HEK293 (cell line): ENCODE measurements at regions not wholly inside any gene's neighbourhood (a gene's known extent, or its start where the extent isn't known, plus 50 kb on each side); places are given as distances from the start of the nearest gene placed in this dataset.

Source experiments
- HOXD13 ChIP-seq: sonication (generic); formaldehyde crosslinking; IDR thresholded peaks from 2 replicates; pipeline ENCODE4 v1.8.0; 2022; ENCODE audit warnings: missing genetic modification reagents, borderline replicate concordance
- KLF1 ChIP-seq: fragments of 450-650 bp; formaldehyde crosslinking; IDR thresholded peaks from 2 replicates; pipeline ENCODE4 v1.5.1; 2016; ENCODE audit warnings: missing biosample characterization, missing genetic modification characterization
- MEIS1 ChIP-seq: sonication (generic); formaldehyde crosslinking; IDR thresholded peaks from 2 replicates; pipeline ENCODE4 v1.8.1; 2022; ENCODE audit warnings: missing genetic modification reagents, mild to moderate bottlenecking, borderline replicate concordance
- SP7 ChIP-seq: fragments of 450-650 bp; formaldehyde crosslinking; IDR thresholded peaks from 2 replicates; pipeline ENCODE4 v1.5.1; 2016; ENCODE audit warnings: missing biosample characterization, missing genetic modification characterization
- TCF7L2 ChIP-seq: IDR thresholded peaks from 2 replicates; pipeline ENCODE4 v1.6.1; 2011; ENCODE audit warnings: low read depth, mild to moderate bottlenecking, inconsistent platforms, low read length, moderate library complexity, borderline replicate concordance
- YY1 ChIP-seq: fragments of 450-650 bp; formaldehyde crosslinking; IDR thresholded peaks from 2 replicates; pipeline ENCODE4 v1.5.1; 2018; ENCODE audit warnings: missing biosample characterization, missing genetic modification characterization
- ZNF501 ChIP-seq: fragments of 450-650 bp; formaldehyde crosslinking; IDR thresholded peaks from 2 replicates; pipeline ENCODE4 v1.5.1; 2016; ENCODE audit warnings: missing biosample characterization, missing genetic modification characterization
- TF ChIP-seq, protein P1 (sequence below): fragments of 450-650 bp; formaldehyde crosslinking; IDR thresholded peaks from 2 replicates; pipeline ENCODE4 v1.5.1; 2016; ENCODE audit warnings: missing biosample characterization, missing genetic modification characterization
- TF ChIP-seq, protein P2 (sequence below): fragments of 450-650 bp; formaldehyde crosslinking; IDR thresholded peaks from 2 replicates; pipeline ENCODE4 v1.5.1; 2016; ENCODE audit warnings: missing biosample characterization, missing genetic modification characterization, low read depth
- TF ChIP-seq, protein P3 (sequence below): fragments of 450-650 bp; formaldehyde crosslinking; IDR thresholded peaks from 2 replicates; pipeline ENCODE4 v1.5.1; 2017; ENCODE audit warnings: missing biosample characterization, missing genetic modification characterization

DNA sequence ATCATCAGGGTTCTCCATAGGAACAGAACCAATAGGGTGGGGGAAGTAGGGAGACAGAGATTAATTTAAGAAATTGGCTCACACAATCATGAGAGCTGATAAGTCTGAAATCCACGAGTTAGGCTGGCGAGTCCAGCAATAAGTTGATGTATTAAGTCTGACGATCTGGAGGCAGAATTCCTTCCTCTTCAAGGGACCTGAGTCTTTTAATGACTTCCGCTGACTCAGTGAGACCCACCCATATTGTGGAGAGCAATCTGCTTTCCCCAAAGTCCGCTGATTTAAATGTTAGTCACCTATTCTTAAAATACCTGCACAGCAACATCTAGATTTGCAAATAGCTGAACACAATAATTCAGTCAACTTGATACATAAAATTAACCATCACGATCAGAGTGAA, 97.8 kb downstream of the SPTSSA start:
- TF ChIP-seq SP7 (tag by site-specific recombination) (no peak), ZNF501 (tag by site-specific recombination) (no peak), TCF7L2 (no peak), HOXD13 (CRISPR knock-in tag) (no peak), YY1 (tag by site-specific recombination) (no peak), KLF1 (no peak), MEIS1 (no peak)
- TF ChIP-seq, protein P1, sequence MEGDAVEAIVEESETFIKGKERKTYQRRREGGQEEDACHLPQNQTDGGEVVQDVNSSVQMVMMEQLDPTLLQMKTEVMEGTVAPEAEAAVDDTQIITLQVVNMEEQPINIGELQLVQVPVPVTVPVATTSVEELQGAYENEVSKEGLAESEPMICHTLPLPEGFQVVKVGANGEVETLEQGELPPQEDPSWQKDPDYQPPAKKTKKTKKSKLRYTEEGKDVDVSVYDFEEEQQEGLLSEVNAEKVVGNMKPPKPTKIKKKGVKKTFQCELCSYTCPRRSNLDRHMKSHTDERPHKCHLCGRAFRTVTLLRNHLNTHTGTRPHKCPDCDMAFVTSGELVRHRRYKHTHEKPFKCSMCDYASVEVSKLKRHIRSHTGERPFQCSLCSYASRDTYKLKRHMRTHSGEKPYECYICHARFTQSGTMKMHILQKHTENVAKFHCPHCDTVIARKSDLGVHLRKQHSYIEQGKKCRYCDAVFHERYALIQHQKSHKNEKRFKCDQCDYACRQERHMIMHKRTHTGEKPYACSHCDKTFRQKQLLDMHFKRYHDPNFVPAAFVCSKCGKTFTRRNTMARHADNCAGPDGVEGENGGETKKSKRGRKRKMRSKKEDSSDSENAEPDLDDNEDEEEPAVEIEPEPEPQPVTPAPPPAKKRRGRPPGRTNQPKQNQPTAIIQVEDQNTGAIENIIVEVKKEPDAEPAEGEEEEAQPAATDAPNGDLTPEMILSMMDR = no peak
- TF ChIP-seq, protein P2, sequence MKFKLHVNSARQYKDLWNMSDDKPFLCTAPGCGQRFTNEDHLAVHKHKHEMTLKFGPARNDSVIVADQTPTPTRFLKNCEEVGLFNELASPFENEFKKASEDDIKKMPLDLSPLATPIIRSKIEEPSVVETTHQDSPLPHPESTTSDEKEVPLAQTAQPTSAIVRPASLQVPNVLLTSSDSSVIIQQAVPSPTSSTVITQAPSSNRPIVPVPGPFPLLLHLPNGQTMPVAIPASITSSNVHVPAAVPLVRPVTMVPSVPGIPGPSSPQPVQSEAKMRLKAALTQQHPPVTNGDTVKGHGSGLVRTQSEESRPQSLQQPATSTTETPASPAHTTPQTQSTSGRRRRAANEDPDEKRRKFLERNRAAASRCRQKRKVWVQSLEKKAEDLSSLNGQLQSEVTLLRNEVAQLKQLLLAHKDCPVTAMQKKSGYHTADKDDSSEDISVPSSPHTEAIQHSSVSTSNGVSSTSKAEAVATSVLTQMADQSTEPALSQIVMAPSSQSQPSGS (tag by site-specific recombination) = no peak
- TF ChIP-seq, protein P3, sequence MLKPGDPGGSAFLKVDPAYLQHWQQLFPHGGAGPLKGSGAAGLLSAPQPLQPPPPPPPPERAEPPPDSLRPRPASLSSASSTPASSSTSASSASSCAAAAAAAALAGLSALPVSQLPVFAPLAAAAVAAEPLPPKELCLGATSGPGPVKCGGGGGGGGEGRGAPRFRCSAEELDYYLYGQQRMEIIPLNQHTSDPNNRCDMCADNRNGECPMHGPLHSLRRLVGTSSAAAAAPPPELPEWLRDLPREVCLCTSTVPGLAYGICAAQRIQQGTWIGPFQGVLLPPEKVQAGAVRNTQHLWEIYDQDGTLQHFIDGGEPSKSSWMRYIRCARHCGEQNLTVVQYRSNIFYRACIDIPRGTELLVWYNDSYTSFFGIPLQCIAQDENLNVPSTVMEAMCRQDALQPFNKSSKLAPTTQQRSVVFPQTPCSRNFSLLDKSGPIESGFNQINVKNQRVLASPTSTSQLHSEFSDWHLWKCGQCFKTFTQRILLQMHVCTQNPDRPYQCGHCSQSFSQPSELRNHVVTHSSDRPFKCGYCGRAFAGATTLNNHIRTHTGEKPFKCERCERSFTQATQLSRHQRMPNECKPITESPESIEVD = no peak
